WTC11 (cell line): ENCODE measurements at regions not wholly inside any gene's neighbourhood (a gene's known extent, or its start where the extent isn't known, plus 50 kb on each side); places are given as distances from the start of the nearest gene placed in this dataset.

Source experiments
- CTCF ChIP-seq: fragments of 200-600 bp; IDR thresholded peaks from 2 replicates; pipeline ENCODE4 v1.8.0; 2022; ENCODE audit warnings: antibody characterized with exemption
- MAX ChIP-seq: sonication (generic); formaldehyde crosslinking; IDR thresholded peaks from 2 replicates; pipeline ENCODE4 v1.8.0; 2022; ENCODE audit warnings: mild to moderate bottlenecking, missing genetic modification reagents

- TF ChIP-seq MAX (CRISPR knock-in tag) (no peak), CTCF (no peak)
Measured at GRCh38 chr2:144111437-144111836, 408.5 kb downstream of the ZEB2 start.
